ENCODE measurements at regions not wholly inside any gene's neighbourhood (a gene's known extent, or its start where the extent isn't known, plus 50 kb on each side); places are given as distances from the start of the nearest gene placed in this dataset.

- TF ChIP-seq POLR2A (IDR thresholded peaks at IDR 0.05) (no peak), CTCF (IDR thresholded peaks at IDR 0.05) (no peak), POLR2AphosphoS5 (IDR thresholded peaks at IDR 0.05; ENCODE audit: insufficient read depth in 1 of 2, low read depth in 1 of 2) (no peak)
Observed at GRCh38 chr13:34543836-34544235, 398.2 kb upstream of the NBEA start.

Measured in vagina (tissue), 2 donors.